ENCODE measurements at regions not wholly inside any gene's neighbourhood (a gene's known extent, or its start where the extent isn't known, plus 50 kb on each side); places are given as distances from the start of the nearest gene placed in this dataset.
"Not testable (repeated sequence)": the region's sequence is repeated elsewhere in the genome, so short reads cannot be mapped to it uniquely, and the experiment has no call there.

DNA sequence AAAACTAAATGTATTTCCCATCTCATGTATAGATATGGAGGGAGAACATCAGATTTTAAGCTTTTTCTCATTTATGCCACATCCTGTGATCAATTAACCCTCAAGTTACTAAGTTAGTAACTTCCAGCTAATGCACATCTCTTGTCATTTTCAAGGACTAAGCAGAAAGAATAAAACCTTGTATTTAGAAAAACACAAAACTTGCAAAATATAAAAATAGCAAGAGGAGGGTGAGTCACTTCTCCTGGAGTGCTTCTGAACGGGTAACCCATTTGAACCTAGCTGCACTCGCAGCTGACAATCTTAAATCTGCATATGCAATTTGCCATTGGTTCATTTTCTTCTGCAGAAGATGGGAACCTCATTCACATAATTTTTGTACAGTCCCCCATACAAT, 500.5 kb downstream of the SETD4 start:
- Histone ChIP-seq H3K4me1 (peaks cover 0 to 10% (median 2%) of the 10 kb centered on the region in 6 donors), H3K27me3 (replicated peaks in 1 of 7) (no peaks in the 10 kb centered on the region), H3K9me3 (no peaks in the 10 kb centered on the region), H3K36me3 (no peaks in the 10 kb centered on the region), H3K4me3 (no peak overlapping the region), H3K27ac (no peak overlapping the region)
- intact Hi-C loops (cut with DNase I; ENCODE audit: low total_unique reads) = no loop called here
- TF ChIP-seq, protein P1, sequence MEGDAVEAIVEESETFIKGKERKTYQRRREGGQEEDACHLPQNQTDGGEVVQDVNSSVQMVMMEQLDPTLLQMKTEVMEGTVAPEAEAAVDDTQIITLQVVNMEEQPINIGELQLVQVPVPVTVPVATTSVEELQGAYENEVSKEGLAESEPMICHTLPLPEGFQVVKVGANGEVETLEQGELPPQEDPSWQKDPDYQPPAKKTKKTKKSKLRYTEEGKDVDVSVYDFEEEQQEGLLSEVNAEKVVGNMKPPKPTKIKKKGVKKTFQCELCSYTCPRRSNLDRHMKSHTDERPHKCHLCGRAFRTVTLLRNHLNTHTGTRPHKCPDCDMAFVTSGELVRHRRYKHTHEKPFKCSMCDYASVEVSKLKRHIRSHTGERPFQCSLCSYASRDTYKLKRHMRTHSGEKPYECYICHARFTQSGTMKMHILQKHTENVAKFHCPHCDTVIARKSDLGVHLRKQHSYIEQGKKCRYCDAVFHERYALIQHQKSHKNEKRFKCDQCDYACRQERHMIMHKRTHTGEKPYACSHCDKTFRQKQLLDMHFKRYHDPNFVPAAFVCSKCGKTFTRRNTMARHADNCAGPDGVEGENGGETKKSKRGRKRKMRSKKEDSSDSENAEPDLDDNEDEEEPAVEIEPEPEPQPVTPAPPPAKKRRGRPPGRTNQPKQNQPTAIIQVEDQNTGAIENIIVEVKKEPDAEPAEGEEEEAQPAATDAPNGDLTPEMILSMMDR (IDR thresholded peaks at IDR 0.05 in 8 of 11, conservative IDR thresholded peaks at IDR 0.05 in 3 of 11) = no peak
- TF ChIP-seq POLR2A (IDR thresholded peaks at IDR 0.05) = no peak
- 56 to 75% (median 63%) methylated on average over 2 of the region's 2 CpGs for WGBS, 5 donors
- DNase-seq = no peak

DNA sequence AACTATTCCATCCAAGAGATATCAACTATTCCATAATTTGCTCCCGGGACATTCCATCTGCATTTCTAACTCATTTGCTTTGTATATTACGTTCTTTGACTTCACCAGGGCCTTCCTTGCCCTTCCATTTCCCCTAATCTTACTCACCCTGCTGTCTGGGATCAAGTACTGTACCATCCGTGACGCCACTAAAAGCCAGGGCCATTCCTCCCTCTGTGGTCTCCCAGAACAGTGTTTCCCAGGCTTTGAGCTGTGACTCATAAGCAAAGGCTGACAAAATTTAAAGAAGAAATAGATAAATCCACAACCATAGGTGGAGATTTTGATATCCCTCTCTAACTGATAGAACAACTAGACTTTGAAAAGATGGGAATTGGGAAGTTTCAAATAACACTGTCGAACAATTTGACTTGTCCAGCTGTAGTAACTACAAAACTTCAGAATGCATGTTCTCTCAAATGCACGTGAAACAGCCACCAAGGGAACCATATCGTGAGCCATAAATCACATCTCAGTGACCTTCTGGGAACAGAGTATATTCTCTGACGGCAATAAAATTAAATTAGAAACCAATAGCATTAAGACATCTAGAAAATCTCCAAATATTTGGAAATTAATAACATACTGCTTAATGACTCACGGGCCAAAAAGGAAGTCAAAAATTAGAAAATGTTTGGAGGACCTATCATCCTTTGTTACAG, 501.0 kb downstream of the SETD4 start:
- intact Hi-C loops (cut with DNase I; ENCODE audit: low total_unique reads) = no loop called here
- H3K4me3 ChIP-seq = no peak overlapping the region
- H3K9me3 ChIP-seq = no peaks in the 10 kb centered on the region
- H3K36me3 ChIP-seq = no peaks in the 10 kb centered on the region
- WGBS, 5 donors = 78 to 90% (median 88%) methylated on average over 9 of the region's 9 CpGs
- TF ChIP-seq, protein P1 (IDR thresholded peaks at IDR 0.05 in 8 of 11, conservative IDR thresholded peaks at IDR 0.05 in 3 of 11) = no peak
- TF ChIP-seq POLR2A (IDR thresholded peaks at IDR 0.05) (no peak), POLR2AphosphoS5 (IDR thresholded peaks at IDR 0.05) (no peak)
- H3K27ac ChIP-seq = no peak overlapping the region
- peaks cover 0 to 8% (median 2%) of the 10 kb centered on the region in 6 donors for H3K4me1 ChIP-seq
- DNase-seq = no peak
- no peaks in the 10 kb centered on the region for H3K27me3 ChIP-seq (replicated peaks in 1 of 7)

DNA sequence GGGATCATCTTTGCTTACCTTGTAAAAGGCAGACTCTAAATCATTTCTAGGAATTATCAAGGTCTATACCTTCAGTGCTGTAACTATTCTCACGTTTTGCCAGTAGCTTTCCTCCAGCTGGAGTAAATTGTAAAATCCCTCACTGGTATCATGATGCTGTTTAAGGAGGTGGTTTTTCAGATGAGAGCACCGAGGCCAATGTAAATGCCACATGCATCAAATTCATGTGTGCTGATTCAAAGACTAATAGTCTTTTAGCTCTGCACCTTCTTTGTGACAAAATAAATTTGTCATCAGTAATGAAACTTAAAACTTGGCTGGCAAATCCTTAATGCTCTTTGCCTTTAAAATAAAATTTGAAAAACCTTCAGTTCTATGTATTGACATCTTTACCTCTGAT, 503.8 kb downstream of the SETD4 start:
- TF ChIP-seq POLR2A (IDR thresholded peaks at IDR 0.05) = no peak
- TF ChIP-seq, protein P1 (IDR thresholded peaks at IDR 0.05 in 8 of 11, conservative IDR thresholded peaks at IDR 0.05 in 3 of 11) = no peak
- no peak for TF ChIP-seq POLR2AphosphoS5 (IDR thresholded peaks at IDR 0.05)
- no peak overlapping the region for H3K4me3 ChIP-seq

DNA sequence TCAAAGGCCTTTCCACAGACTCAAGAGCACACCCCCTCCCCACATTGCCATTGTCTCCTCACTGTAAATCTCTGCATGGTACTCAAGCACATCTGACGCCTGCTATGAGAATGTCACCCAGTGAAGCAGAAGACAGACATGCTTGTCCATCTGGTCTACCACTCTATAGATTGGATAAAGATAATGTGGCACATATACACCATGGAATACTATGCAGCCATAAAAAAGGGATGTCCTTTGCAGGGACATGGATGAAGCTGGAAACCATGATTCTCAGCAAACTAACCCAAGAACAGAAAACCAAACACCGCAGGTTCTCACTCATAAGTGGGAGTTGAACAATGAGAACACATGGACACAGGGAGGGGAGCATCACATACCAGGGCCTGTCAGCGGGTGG, 503.4 kb upstream of the RUNX1 start:
- H3K4me3 ChIP-seq; H3K36me3 ChIP-seq; H3K9me3 ChIP-seq; H3K4me1 ChIP-seq; H3K27me3 ChIP-seq (replicated peaks in 1 of 7); DNase-seq; H3K27ac ChIP-seq; intact Hi-C loops (cut with DNase I; ENCODE audit: low total_unique reads): not testable (repeated sequence)
- 81 to 96% (median 94%) methylated on average over 3 of the region's 3 CpGs for WGBS, 5 donors

More for the DNA sequence above, 503.8 kb downstream of the SETD4 start:
- H3K4me1 ChIP-seq = no peaks in the 10 kb centered on the region
- intact Hi-C loops (cut with DNase I; ENCODE audit: low total_unique reads) = no loop called here
- DNase-seq = no peak
- H3K36me3 ChIP-seq = no peaks in the 10 kb centered on the region
- H3K9me3 ChIP-seq = no peaks in the 10 kb centered on the region
- H3K27ac ChIP-seq = no peak overlapping the region
- H3K27me3 ChIP-seq (replicated peaks in 1 of 7) = no peaks in the 10 kb centered on the region
- WGBS, 5 donors = 36 to 84% (median 61%) methylated on average over 2 of the region's 2 CpGs

Data from spleen (tissue), 11 donors.